HFF-Myc (cell line): ENCODE measurements at regions not wholly inside any gene's neighbourhood (a gene's known extent, or its start where the extent isn't known, plus 50 kb on each side); places are given as distances from the start of the nearest gene placed in this dataset.

Experiments used
- DNase-seq: peaks from one replicate; pipeline ENCODE4 v3.0.0-alpha.2; 2011; ENCODE audit warnings: low read depth; ENCODE audit errors: extremely low read depth
- H3K4me3 ChIP-seq: replicated peaks from 2 replicates; pipeline ENCODE4 v1.5.1; 2011; ENCODE audit warnings: low read depth, mild to moderate bottlenecking, control low read depth, low read length
- CTCF ChIP-seq: IDR thresholded peaks from 2 replicates; pipeline ENCODE4 v1.5.1; 2012; ENCODE audit warnings: mild to moderate bottlenecking, low read depth, low read length, control low read depth; ENCODE audit errors: missing control alignments

DNA sequence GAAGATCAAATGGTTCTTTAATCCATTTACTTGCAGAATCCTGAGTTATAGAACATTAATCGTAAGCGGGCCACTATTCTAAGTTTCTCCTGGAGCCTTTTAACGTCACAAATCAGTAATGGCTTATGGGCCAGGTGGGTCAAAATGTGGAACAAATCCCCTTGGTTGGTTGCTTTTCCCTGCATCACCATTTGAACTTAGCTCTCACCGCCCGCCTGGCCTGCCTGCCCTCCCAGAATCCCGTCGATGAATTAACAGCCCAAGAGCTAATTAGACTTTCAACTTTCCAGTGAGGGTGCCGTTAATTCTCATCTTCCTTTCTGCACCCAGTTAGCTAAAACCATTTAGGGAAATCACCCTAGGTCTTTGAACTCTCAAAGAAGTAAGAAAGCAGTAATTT is 205.5 kb downstream of the RNF152 start:
- H3K4me3 ChIP-seq, result no peak overlapping the region
- DNase-seq, result no peak
- no peak for TF ChIP-seq CTCF

- TF ChIP-seq CTCF, result no peak
- no peak overlapping the region for H3K4me3 ChIP-seq
- no peak for DNase-seq
These were observed 209.0 kb downstream of the RNF152 start for GRCh38 chr18:61683856-61684255.

- no peak overlapping the region for H3K4me3 ChIP-seq
- DNase-seq, result no peak
- no peak for TF ChIP-seq CTCF
These were observed 211.7 kb downstream of the RNF152 start for GRCh38 chr18:61681065-61681464.

GRCh38 chr18:61679836-61680235 is 213.0 kb downstream of the RNF152 start:
- TF ChIP-seq CTCF, result no peak
- no peak for DNase-seq
- no peak overlapping the region for H3K4me3 ChIP-seq

GRCh38 chr18:61677435-61677970 is 215.3 kb downstream of the RNF152 start:
- TF ChIP-seq CTCF, result no peak
- no peak overlapping the region for H3K4me3 ChIP-seq
- no peak for DNase-seq

- no peak overlapping the region for H3K4me3 ChIP-seq
- no peak for DNase-seq
- TF ChIP-seq CTCF, result no peak
These were observed 215.9 kb downstream of the RNF152 start for GRCh38 chr18:61676773-61677434.

- no peak for TF ChIP-seq CTCF
- H3K4me3 ChIP-seq, result no peak overlapping the region
- no peak for DNase-seq
These were observed 223.5 kb downstream of the RNF152 start for GRCh38 chr18:61669320-61669719.
